ENCODE measurements at regions not wholly inside any gene's neighbourhood (a gene's known extent, or its start where the extent isn't known, plus 50 kb on each side); places are given as distances from the start of the nearest gene placed in this dataset.

DNA sequence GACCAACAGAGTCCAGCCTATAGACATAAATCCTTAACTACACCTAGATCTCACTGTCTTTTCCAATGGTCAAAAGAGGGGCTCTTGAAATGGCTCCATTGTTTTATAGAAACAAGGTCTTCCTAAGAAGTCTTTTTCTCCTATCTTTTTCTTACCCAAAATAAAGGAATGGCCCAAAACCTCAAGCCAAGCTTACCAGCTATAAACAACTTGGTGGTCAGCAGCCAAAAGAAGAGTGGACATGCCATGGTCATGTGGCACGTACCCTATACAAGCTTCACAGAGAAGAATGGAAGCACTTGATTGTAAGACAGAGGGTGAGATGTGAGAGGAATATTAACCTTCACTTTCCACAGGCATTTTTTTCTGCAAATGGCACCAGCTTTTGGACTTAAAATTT lies 82.1 kb upstream of the GNAO1 start:
- H3K4me1 ChIP-seq (ENCODE audit: insufficient read depth): no peaks in the 10 kb centered on the region
- H3K27ac ChIP-seq (ENCODE audit: low read depth): no peak overlapping the region
- 97% methylated on average over 1 of the region's 1 CpG for WGBS
- DNase-seq (ENCODE audit: extremely low spot score): no peak
- no peaks in the 10 kb centered on the region for H3K36me3 ChIP-seq (ENCODE audit: insufficient read depth)
- H3K4me3 ChIP-seq (ENCODE audit: low read depth, low read length): no peak overlapping the region

DNA sequence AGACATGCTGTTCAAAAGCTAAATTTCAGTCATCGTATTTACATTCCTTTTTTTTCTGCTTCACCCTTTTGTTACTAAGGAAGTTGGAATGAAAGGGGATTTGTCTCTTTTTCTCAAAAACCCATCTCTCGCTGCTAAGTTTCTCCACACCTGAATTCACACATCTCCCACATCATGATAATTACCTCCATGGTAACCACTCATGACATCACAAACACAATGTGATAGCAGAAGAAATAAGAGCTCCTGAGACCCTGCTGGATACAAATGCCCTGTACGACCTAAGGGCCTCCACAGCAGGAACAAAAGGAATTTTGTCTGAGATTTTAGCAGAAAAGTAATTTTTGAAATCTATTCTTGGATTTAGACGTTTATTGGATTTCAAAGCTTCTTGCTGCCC lies 82.6 kb upstream of the GNAO1 start:
- no peak overlapping the region for H3K27ac ChIP-seq (ENCODE audit: low read depth)
- H3K4me1 ChIP-seq (ENCODE audit: insufficient read depth): no peaks in the 10 kb centered on the region
- no peak for DNase-seq (ENCODE audit: extremely low spot score)
- no peak overlapping the region for H3K4me3 ChIP-seq (ENCODE audit: low read depth, low read length)
- no peaks in the 10 kb centered on the region for H3K36me3 ChIP-seq (ENCODE audit: insufficient read depth)
- WGBS: 61% methylated on average over 4 of the region's 4 CpGs

DNA sequence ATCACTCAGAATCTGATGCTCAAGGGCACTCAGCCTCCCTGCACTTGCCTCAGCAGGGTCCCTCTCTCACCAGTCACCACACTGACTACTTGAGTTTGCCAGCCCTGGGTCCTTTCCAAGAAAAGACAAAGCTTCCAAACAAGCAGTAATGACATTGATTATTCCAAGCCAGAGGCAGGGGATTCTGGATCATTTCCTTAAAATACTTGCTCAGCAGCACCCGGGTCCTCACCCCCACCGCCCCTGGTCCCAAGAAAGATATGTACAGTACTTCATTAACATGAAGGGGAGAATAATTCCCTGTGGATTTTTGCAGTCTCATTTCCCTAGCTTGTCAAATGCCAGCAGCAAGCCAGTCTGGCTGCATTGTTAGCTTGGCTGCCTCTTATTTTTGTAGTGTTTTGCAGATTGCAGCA lies 83.2 kb upstream of the GNAO1 start:
- H3K4me1 ChIP-seq (ENCODE audit: insufficient read depth): no peaks in the 10 kb centered on the region
- H3K36me3 ChIP-seq (ENCODE audit: insufficient read depth): no peaks in the 10 kb centered on the region
- WGBS: 41% methylated on average over 2 of the region's 2 CpGs
- DNase-seq (ENCODE audit: extremely low spot score): no peak
- H3K27ac ChIP-seq (ENCODE audit: low read depth): no peak overlapping the region
- no peak overlapping the region for H3K4me3 ChIP-seq (ENCODE audit: low read depth, low read length)

DNA sequence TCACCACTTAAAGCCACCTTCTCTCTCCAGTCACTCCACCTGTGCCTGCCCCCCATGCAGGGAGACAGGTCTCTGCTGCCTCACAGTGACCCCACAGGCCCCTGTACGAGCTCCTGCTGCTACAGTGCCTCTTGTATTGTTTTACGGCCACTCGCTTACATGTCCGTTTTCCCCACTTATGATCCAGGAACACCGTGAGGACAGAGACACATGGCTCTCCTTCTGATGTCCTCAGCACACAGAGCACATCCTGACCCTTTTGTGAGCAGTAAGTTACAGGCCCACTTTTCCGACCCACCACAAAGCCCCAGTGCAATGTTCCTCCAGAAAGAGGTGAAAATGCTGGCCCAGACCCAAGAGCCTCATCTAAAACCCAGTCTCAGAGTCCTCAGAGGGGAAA lies 84.8 kb upstream of the GNAO1 start:
- Histone ChIP-seq H3K4me1 (ENCODE audit: insufficient read depth) (no peaks in the 10 kb centered on the region), H3K36me3 (ENCODE audit: insufficient read depth) (no peaks in the 10 kb centered on the region), H3K27ac (ENCODE audit: low read depth) (no peak overlapping the region), H3K4me3 (ENCODE audit: low read depth, low read length) (no peak overlapping the region)
- 90% methylated on average over 6 of the region's 6 CpGs for WGBS
- DNase-seq (ENCODE audit: extremely low spot score): no peak

DNA sequence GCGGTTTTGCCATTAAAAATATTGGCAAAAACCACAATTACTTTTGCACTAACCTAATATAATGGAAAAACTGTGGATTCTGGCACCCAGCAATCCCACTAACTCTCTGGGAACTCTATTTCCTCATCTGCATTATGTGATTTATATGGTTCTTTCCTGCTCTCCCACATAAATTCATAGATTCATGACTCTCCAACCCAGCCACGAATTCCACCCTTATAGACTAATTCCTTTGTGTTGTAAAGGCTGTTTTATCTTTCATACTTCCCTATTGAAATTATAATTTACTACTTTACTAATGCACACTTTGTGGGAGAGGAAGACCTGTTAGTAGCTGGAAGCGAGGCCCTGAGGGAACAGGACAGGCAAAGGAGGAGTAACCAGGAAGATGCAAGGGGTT lies 88.4 kb upstream of the GNAO1 start:
- DNase-seq (ENCODE audit: extremely low spot score): peak; percentile 64
- Histone ChIP-seq H3K27ac (ENCODE audit: low read depth) (no peak overlapping the region), H3K4me1 (ENCODE audit: insufficient read depth) (no peaks in the 10 kb centered on the region), H3K4me3 (ENCODE audit: low read depth, low read length) (no peak overlapping the region), H3K36me3 (ENCODE audit: insufficient read depth) (no peaks in the 10 kb centered on the region)
- 66% methylated on average over 3 of the region's 3 CpGs for WGBS

DNA sequence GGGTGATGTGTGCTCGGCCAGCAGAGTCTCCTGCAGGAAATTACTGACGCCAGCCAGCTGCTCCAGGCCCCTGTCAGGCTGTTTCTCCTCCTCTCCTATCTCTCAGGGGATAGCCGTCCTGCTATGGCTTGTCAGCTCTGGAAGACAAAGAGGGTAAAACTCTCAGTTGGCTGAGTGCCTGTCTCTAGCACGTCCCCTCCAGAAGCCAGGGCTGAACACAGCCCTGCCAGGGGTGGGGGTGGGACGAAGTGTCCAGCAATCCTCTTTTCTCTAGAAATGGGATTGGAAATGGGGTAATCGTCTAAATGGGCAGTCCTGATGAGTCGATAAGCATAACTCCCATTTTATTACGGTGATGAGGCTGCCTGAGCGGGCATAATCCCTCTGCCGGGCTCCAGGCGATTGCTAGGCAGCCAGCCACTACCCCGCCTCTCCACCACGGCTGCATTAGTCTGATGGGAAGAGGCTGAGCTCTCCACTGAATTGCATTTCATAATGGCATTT lies 89.1 kb upstream of the GNAO1 start:
- WGBS: 12% methylated on average over 13 of the region's 13 CpGs
- no peaks in the 10 kb centered on the region for H3K4me1 ChIP-seq (ENCODE audit: insufficient read depth)
- no peak overlapping the region for H3K27ac ChIP-seq (ENCODE audit: low read depth)
- no peak overlapping the region for H3K4me3 ChIP-seq (ENCODE audit: low read depth, low read length)
- DNase-seq (ENCODE audit: extremely low spot score): peak; percentile 81
- H3K36me3 ChIP-seq (ENCODE audit: insufficient read depth): no peaks in the 10 kb centered on the region

DNA sequence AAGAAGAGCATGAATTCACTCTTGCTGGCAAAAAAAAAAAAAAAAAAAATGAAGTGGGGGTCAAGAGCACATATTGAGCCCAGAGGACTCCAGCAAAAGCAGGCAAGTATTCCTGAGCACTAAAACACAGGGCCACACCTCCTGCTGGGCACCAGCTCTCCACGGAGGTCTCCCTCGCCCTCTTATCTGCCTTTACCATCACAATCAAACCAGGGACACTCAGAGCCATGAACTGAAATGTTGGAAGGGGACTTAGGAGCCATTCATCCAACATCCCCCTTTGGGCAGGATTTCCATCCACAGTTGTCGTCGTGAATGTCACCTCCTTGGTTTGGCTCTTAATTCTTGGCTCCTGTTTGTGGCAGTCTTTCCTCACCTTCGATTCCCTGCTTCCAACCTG lies 89.8 kb upstream of the GNAO1 start:
- no peak for DNase-seq (ENCODE audit: extremely low spot score)
- Histone ChIP-seq H3K27ac (ENCODE audit: low read depth) (no peak overlapping the region), H3K4me1 (ENCODE audit: insufficient read depth) (no peaks in the 10 kb centered on the region), H3K4me3 (ENCODE audit: low read depth, low read length) (no peak overlapping the region), H3K36me3 (ENCODE audit: insufficient read depth) (no peaks in the 10 kb centered on the region)
- 70% methylated on average over 5 of the region's 5 CpGs for WGBS

DNA sequence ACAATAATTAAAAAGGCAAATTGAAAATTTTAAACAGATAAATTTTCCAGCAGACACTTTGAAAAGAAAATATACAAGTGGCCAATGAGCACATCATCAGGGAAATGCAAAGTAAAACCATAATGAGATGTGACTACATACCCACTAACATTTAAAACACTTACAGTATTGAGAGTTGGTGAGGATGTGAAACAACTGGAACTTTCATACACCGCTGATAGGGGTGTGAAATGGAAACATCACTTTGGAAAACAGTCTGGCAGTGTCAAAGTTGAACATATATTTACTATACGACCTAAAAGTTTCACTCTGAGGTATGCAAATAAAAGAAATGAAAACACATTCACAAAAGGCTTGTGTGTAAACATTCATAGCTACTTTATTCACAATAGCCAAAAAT lies 94.0 kb upstream of the GNAO1 start:
- Histone ChIP-seq H3K4me3 (ENCODE audit: low read depth, low read length) (no peak overlapping the region), H3K27ac (ENCODE audit: low read depth) (no peak overlapping the region), H3K36me3 (ENCODE audit: insufficient read depth) (no peaks in the 10 kb centered on the region), H3K4me1 (ENCODE audit: insufficient read depth) (no peaks in the 10 kb centered on the region)
- no peak for DNase-seq (ENCODE audit: extremely low spot score)
- WGBS: 66% methylated on average over 2 of the region's 2 CpGs

DNA sequence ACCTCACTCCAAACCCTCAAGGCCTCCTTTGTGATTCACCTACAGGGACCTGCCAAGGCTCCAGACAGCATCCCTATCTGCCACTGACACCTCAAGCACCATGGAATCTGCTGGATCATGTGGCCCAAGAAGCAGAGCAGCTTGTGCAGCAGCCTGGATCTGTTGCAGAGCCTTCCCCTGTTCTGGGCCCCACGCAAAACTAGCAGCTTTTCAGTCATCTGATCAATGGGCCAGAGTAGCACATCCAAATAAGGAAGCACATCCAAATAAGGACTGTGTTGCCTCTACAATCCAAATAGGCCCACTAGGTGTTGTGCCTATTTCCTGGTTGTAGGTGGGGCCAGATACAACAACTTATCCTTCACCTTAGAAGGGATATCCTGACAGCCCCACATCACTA lies 97.1 kb upstream of the GNAO1 start:
- WGBS: 59% methylated on average over 1 of the region's 1 CpG
- no peak for DNase-seq (ENCODE audit: extremely low spot score)

DNA sequence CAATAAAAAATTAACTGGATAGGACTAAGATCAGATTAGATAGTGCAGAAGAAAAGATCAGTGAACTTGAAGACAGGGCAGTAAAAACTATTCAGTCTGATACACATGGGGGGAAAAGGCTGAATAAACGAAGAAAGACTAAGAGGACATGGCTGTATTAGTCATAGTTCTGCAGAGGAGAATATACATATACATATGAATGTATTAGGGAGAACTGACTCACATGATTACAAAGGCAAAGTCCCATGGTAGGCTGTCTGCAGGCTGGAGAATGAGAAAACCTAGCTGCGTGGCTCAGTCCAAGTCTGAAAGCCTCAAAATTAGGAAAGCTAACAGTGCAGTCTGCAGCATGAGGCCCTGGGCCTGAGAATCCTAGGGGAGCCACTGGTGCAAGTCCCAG lies 98.2 kb upstream of the GNAO1 start:
- H3K4me1 ChIP-seq (ENCODE audit: insufficient read depth): no peaks in the 10 kb centered on the region
- H3K27ac ChIP-seq (ENCODE audit: low read depth): no peak overlapping the region
- WGBS: 73% methylated on average over 2 of the region's 2 CpGs
- H3K4me3 ChIP-seq (ENCODE audit: low read depth, low read length): no peak overlapping the region
- H3K36me3 ChIP-seq (ENCODE audit: insufficient read depth): no peaks in the 10 kb centered on the region
- DNase-seq (ENCODE audit: extremely low spot score): no peak

More for the DNA sequence above, 97.1 kb upstream of the GNAO1 start:
- no peaks in the 10 kb centered on the region for H3K36me3 ChIP-seq (ENCODE audit: insufficient read depth)
- H3K4me1 ChIP-seq (ENCODE audit: insufficient read depth): no peaks in the 10 kb centered on the region
- no peak overlapping the region for H3K27ac ChIP-seq (ENCODE audit: low read depth)
- no peak overlapping the region for H3K4me3 ChIP-seq (ENCODE audit: low read depth, low read length)

DNA sequence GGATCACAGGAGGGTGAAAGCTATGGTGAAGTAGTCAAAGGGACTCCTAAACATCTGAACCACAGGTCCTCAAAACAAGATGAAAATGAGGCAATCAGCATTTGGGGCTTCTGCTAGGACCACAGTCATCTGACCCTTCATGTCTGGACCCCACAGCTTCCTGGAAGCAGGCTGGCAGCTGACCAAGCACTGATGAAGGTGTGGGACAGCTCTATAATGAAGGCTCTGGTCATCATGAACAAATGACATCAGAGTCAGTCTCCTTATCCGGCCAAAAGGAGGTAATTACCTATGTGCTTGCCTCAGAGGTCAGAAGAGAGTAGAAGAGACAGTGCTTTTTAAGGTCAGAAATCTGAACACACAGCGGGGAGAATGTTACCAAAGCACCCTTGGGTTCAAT lies 101.2 kb upstream of the GNAO1 start:
- Histone ChIP-seq H3K4me3 (ENCODE audit: low read depth, low read length) (no peak overlapping the region), H3K27ac (ENCODE audit: low read depth) (no peak overlapping the region)
- 87% methylated on average over 2 of the region's 2 CpGs for WGBS

DNA sequence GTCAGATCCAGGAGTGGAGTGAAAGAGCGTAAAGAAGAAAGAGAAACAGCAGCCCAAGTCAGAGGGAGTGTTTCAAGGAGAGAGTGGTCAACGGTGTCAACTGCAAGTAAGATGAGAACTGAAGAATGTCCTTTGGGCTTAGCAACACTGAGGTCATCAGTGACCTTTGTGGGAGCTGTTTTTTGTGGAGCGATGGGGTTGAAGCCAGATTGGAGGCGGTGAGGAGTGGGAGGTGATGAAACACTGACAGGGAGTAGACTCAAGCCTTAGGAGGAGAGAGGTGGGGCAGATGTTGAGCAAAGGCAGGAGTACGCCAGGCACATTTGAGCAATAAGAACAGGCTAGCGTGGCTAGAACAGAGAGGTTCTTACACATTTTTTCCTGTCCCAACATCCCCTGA lies 103.7 kb upstream of the GNAO1 start:
- no peaks in the 10 kb centered on the region for H3K36me3 ChIP-seq (ENCODE audit: insufficient read depth)
- 78% methylated on average over 6 of the region's 6 CpGs for WGBS
- no peak for DNase-seq (ENCODE audit: extremely low spot score)
- H3K4me3 ChIP-seq (ENCODE audit: low read depth, low read length): no peak overlapping the region
- H3K4me1 ChIP-seq (ENCODE audit: insufficient read depth): no peaks in the 10 kb centered on the region
- no peak overlapping the region for H3K27ac ChIP-seq (ENCODE audit: low read depth)

More for the DNA sequence above, 101.2 kb upstream of the GNAO1 start:
- Histone ChIP-seq H3K36me3 (ENCODE audit: insufficient read depth) (no peaks in the 10 kb centered on the region), H3K4me1 (ENCODE audit: insufficient read depth) (no peaks in the 10 kb centered on the region)
- no peak for DNase-seq (ENCODE audit: extremely low spot score)

DNA sequence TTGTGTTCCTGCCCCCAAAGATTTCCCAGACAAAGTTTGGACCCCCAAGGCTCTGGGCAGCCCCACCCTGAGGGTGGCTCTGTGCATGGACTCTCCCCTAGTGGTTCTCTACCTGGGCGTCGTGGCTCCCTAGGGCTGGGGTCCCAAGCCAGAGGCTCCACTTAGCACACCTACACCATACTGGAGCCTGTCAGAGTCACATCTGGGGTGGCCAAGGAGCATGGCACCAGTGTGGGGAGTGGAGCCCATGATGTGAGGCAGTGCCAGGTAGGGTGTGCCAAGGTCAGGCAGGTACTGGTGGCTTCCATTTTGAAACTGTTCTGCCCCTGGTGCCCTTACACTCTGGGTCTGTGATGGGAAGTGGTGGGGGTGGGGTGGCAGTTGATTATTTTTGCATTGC lies 109.9 kb upstream of the GNAO1 start:
- Histone ChIP-seq H3K4me1 (ENCODE audit: insufficient read depth) (no peaks in the 10 kb centered on the region), H3K4me3 (ENCODE audit: low read depth, low read length) (no peak overlapping the region), H3K36me3 (ENCODE audit: insufficient read depth) (no peaks in the 10 kb centered on the region), H3K27ac (ENCODE audit: low read depth) (no peak overlapping the region)
- DNase-seq (ENCODE audit: extremely low spot score): no peak
- 99% methylated on average over 2 of the region's 2 CpGs for WGBS

DNA sequence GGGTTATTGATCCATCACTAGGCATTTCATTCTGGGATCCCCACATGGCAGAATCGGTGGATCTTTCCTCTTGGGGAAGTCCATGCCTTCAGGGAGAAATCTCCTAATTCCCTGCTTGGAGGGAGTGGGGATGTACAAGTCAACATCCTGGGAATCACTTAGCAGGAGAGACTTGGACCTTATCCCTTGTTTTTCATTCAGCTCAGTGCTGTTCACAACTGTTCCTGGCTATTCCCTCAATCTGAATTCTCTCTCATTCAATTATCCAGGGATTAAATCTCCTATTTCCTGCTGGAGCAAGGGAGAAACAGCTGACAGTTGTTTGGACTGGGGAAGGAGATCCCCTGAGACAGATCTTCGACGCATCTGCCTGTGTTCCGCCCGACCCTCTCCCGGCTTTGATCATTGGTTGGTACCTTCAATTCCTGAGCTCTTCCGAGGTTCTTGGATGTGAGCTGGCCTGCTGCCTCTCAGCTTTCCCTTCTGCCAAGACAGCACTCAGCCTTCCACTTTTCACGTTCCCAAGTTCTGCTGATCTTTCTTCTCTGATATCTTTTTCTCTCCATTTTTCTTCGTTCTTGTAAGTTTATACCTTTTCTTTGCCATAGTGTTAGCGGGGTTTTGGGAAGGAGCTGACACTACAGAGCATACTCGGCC lies 115.4 kb upstream of the GNAO1 start:
- no peak for DNase-seq (ENCODE audit: extremely low spot score)
- H3K36me3 ChIP-seq (ENCODE audit: insufficient read depth): no peaks in the 10 kb centered on the region
- H3K27ac ChIP-seq (ENCODE audit: low read depth): no peak overlapping the region
- no peak overlapping the region for H3K4me3 ChIP-seq (ENCODE audit: low read depth, low read length)
- WGBS: 47% methylated on average over 11 of the region's 11 CpGs
- H3K4me1 ChIP-seq (ENCODE audit: insufficient read depth): no peaks in the 10 kb centered on the region

DNA sequence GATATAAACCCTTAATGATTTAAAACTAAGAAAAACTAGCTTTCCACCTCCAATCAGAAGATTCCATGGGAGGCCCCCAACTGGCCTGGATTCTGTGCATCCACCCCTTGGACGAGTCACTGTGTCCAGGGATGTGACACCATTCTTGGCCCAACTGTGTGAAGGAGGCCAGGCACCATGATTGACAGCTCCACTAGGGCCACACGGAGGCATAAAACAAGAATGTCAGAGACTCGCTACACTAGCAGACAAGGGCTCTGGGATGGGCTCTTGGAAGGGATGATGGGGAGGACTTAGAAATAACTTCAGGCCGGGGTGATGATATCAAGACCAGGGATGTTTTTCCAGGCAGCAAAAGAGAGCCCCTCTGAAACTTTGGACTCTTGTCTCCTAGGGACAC lies 117.8 kb upstream of the GNAO1 start:
- Histone ChIP-seq H3K27ac (ENCODE audit: low read depth) (no peak overlapping the region), H3K4me1 (ENCODE audit: insufficient read depth) (no peaks in the 10 kb centered on the region), H3K36me3 (ENCODE audit: insufficient read depth) (no peaks in the 10 kb centered on the region), H3K4me3 (ENCODE audit: low read depth, low read length) (no peak overlapping the region)
- 69% methylated on average over 4 of the region's 4 CpGs for WGBS
- no peak for DNase-seq (ENCODE audit: extremely low spot score)

All from urinary bladder (tissue), 3 donors.